Eye (tissue), 1 donor: ENCODE measurements at regions not wholly inside any gene's neighbourhood (a gene's known extent, or its start where the extent isn't known, plus 50 kb on each side); places are given as distances from the start of the nearest gene placed in this dataset.
"Not testable (repeated sequence)": the region's sequence is repeated elsewhere in the genome, so short reads cannot be mapped to it uniquely, and the experiment has no call there.

Source experiments
- DNase-seq: peaks from one replicate; pipeline ENCODE4 v3.0.0-alpha.2; 2015

GRCh38 chr14:96688629-96689028, 108.6 kb upstream of the VRK1 start:
- no peak for DNase-seq

DNA sequence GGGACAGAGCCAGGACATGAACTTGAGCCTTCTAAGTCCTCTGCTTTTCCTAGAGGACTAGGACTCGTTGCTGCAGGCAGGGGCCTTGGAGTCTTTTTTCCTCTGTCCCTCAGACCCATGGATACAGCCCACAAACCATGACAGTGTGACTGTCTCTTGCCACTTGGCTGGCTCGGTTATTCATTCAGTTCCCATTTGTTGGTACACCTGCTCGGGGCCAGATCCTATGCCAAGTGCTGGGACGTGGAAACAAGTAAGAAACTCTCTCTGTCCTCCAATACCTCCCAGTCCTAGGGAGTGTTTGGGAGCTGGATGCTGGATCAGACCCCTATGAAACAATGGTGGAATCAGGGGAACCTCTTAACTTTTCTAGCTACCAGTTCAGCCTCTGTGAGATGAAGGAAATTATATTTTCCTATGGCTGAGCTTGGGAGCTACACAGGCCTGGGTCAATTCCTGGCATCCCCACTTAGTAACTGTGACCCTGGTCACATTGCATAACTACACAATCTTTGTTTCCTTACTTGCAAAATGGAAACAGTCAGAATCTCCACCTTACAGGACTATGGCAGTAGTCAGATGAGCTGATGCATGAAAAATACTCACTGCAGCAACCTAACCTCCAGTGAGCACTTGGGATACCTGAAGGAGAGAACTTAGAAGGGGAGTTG, 106.3 kb upstream of the VRK1 start:
- DNase-seq = no peak

DNA sequence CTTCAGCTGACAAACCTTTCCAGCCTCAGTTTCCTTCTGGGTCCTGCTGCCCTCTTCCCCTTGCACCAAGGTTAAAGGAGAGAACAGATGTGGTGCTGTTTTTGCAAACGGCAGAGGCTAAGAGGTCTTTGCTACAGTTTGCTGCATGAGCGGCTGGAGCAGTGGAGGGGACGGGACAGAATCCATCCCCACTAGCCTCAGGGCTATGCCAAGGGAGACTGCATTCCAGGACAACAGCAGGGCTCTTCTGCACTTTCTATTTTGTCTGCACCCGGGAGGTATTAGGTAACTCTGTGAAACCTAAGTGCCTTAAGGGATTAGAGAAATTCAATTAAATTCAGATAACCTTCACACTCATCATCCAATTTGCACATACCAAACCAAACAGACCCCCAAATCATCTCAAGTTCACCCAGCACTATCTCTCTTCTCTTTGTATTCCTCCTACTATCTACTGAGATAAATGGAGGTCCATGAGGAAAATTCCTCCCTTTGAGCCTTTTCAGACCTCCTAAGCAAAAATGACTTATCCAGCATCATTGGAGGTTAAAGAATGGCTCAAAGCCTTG, 103.8 kb upstream of the VRK1 start:
- DNase-seq = no peak

- DNase-seq = no peak
Measured at GRCh38 chr14:96693987-96694386, 103.2 kb upstream of the VRK1 start.

GRCh38 chr14:96698960-96699539, 98.1 kb upstream of the VRK1 start:
- DNase-seq = no peak

- no peak for DNase-seq
Measured at GRCh38 chr14:96699666-96700065, 97.5 kb upstream of the VRK1 start.

DNA sequence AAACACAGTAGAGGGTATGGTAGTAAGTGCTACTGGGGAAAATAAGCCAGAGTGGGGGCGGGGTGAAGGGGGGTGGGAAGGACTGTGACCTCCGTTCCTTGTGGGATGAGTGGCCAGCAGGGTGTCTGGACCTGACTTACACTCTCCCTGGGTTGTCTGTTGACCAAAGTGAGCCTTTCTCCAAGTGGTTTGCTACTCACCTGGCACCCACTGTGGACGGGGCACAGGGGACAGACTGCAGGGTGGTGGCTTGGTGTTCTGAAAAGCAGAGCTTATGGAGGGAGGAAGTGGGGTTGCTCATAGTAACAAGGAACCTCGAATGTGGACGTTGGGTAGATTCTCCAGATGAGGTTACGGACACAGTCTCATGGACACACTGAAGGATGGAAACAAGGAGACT, 94.4 kb upstream of the VRK1 start:
- DNase-seq = no peak

- DNase-seq = no peak
Measured at GRCh38 chr14:96705422-96706092, 91.6 kb upstream of the VRK1 start.

- no peak for DNase-seq
Measured at GRCh38 chr14:96706893-96707292, 90.3 kb upstream of the VRK1 start.

DNA sequence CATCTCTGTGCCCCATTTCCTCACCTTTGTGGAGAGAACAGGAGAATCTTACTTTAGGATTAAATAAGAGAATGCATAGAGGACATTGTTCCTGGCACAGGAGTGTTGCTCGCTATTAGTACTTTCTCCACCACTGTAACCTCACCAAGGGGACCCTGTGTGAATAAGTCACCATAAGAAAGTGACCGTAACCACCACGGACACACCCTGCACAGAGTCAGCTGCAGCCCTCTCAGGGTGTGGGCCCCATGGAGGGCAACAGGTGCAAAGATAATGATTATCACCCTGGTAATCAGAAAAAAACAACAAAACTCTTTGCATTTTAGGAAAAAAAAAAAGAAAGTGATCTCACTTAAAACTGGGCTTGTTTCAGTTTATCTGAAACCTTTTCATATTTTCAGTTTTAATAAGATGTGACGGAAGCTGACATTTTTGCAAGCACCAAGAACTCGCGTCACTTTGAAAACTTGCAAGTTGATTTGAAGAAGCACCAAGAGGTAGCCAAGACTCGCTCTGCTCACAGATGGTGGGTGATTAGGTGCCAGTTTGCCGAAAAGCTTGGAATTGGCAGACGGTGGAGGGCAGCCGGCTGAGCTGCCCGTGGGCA, 87.0 kb upstream of the VRK1 start:
- no peak for DNase-seq

- DNase-seq = no peak
Measured at GRCh38 chr14:96711559-96712267, 85.5 kb upstream of the VRK1 start.

GRCh38 chr14:96713426-96713825, 83.8 kb upstream of the VRK1 start:
- DNase-seq = no peak

GRCh38 chr14:96714537-96714936, 82.6 kb upstream of the VRK1 start:
- not testable (repeated sequence) for DNase-seq

GRCh38 chr14:96717116-96717515, 80.1 kb upstream of the VRK1 start:
- no peak for DNase-seq

GRCh38 chr14:96718407-96718806, 78.8 kb upstream of the VRK1 start:
- no peak for DNase-seq

DNA sequence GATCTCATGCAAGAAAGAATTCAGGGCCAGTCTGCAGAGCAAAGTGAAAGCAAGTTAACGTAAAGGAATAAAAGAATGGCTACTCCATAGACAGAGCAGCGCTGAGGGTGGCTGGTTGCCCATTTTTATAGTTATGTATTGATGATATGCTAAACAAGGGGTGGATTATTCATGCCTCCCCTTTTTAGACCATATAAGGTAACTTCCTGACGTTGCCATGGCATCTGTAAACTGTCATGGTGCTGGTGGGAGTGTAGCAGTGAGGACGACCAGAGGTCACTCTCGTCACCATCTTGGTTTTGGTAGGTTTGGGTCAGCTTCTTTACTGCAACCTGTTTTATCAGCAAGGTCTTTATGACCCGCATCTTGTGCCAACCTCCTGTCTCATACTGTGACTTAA, 76.5 kb upstream of the VRK1 start:
- DNase-seq = not testable (repeated sequence)

DNA sequence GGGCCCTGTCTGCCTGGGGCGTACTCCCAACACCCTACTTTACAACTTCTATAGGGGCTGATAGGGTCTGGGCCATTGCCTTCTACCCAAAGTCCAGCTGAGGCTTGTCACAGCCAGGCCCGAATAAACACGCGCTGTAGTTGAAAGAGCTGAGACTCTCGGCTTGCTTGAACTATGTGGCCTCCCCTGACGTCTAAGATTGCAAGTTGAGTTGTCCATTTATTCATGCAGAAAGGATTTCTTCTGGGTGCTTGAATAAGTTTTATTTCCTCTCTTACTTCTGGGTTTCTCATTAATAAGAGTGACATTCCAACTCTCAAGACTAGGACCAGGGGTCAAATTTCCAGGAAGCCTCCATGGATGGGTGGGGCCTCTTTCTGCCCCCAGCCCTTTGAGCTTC, 74.4 kb upstream of the VRK1 start:
- DNase-seq = no peak

- no peak for DNase-seq
Measured at GRCh38 chr14:96723946-96724345, 73.2 kb upstream of the VRK1 start.

- no peak for DNase-seq
Measured at GRCh38 chr14:96725232-96725631, 72.0 kb upstream of the VRK1 start.

- no peak for DNase-seq
Measured at GRCh38 chr14:96727073-96727472, 70.1 kb upstream of the VRK1 start.

GRCh38 chr14:96727491-96727890, 69.7 kb upstream of the VRK1 start:
- no peak for DNase-seq

- DNase-seq = no peak
Measured at GRCh38 chr14:96727980-96728717, 69.0 kb upstream of the VRK1 start.
